OCI-LY3 (cell line): ENCODE measurements at regions not wholly inside any gene's neighbourhood (a gene's known extent, or its start where the extent isn't known, plus 50 kb on each side); places are given as distances from the start of the nearest gene placed in this dataset.
"Not testable (repeated sequence)": the region's sequence is repeated elsewhere in the genome, so short reads cannot be mapped to it uniquely, and the experiment has no call there.

Experiments
- H2AFZ ChIP-seq: fragments of 200-600, 300-600 bp; shearing (Covaris generic); 2 replicates; pipeline ENCODE4 v1.6.0; 2014; ENCODE audit warnings: antibody characterized with exemption, low read depth, low read length
- H3K27ac ChIP-seq: fragments of 200-600, 300-600 bp; sonication (generic); 2 replicates; pipeline ENCODE4 v1.5.1; 2014; ENCODE audit warnings: mild to moderate bottlenecking, low read length, moderate library complexity, mixed read lengths
- H3K27me3 ChIP-seq: fragments of 200-600, 300-600 bp; sonication (generic); 2 replicates; pipeline ENCODE4 v1.6.1; 2014; ENCODE audit warnings: low read depth, low read length, mixed read lengths
- H3K36me3 ChIP-seq: fragments of 200-600, 300-600 bp; sonication (generic); replicated peaks from 2 replicates; pipeline ENCODE3; 2014; ENCODE audit warnings: low read depth, low read length, mixed read lengths
- H3K4me1 ChIP-seq: fragments of 300-600, 200-600 bp; sonication (generic); 2 replicates; pipeline ENCODE4 v1.6.1; 2014; ENCODE audit warnings: low read length, mixed read lengths
- H3K4me2 ChIP-seq: fragments of 200-600, 300-600 bp; sonication (generic); 2 replicates; pipeline ENCODE4 v1.6.1; 2014; ENCODE audit warnings: low read length, mixed read lengths
- H3K4me3 ChIP-seq: fragments of 300-600, 200-600 bp; sonication (generic); 2 replicates; pipeline ENCODE4 v1.5.1; 2014; ENCODE audit warnings: antibody characterized with exemption, mild to moderate bottlenecking, low read length, moderate library complexity
- H3K79me2 ChIP-seq: fragments of 300-600, 200-600 bp; shearing (Covaris generic); 2 replicates; pipeline ENCODE4 v1.6.1; 2014; ENCODE audit warnings: mild to moderate bottlenecking, low read length, mixed read lengths
- H3K9ac ChIP-seq: fragments of 300-600, 200-600 bp; shearing (Covaris generic); 2 replicates; pipeline ENCODE4 v1.6.0; 2014; ENCODE audit warnings: mild to moderate bottlenecking, low read length, moderate library complexity
- H3K9me3 ChIP-seq: fragments of 200-600, 300-600 bp; shearing (Covaris generic); 2 replicates; pipeline ENCODE4 v1.6.1; 2014; ENCODE audit warnings: low read length, mixed read lengths; ENCODE audit not compliant: insufficient read depth
- H4K20me1 ChIP-seq: fragments of 200-600, 300-600 bp; sonication (generic); 2 replicates; pipeline ENCODE4 v1.6.1; 2016; ENCODE audit warnings: low read length, mixed read lengths; ENCODE audit not compliant: insufficient read depth
- EZH2phosphoT487 ChIP-seq: fragments of 200-600 bp; shearing (Covaris generic); IDR thresholded peaks from 2 replicates; pipeline ENCODE4 v1.6.1; 2018; ENCODE audit warnings: antibody characterized with exemption, mixed run types, low read depth
- TF ChIP-seq, protein P1 (sequence below): fragments of 200-600, 300-600 bp; sonication (generic); IDR thresholded peaks from 2 replicates; pipeline ENCODE4 v1.5.1; 2014; ENCODE audit warnings: antibody characterized with exemption, low read length, low read depth

DNA sequence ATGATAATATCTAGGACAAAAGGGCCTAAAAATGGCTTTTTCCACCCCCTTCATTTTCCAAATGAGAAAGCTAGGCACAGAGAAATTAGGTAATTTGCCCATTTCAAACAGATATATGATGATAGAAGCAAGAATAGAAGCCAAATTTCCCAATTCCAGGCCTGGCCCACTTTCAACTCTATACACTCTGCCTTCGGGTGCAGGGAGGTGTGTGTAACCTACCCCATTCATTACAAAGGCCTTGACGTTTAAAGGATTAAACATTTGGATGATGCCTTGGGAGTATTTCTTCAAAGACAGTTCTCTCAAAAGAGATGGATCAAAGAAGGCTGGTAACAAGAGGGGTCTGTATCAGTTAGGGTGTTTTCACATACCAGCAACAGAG is 134.1 kb downstream of the CCDC34 start:
- H3K9me3 ChIP-seq: no peaks in the 10 kb centered on the region
- no peaks in the 10 kb centered on the region for H3K79me2 ChIP-seq
- H3K4me2 ChIP-seq: no peak overlapping the region
- no peak overlapping the region for H3K4me3 ChIP-seq
- TF ChIP-seq EZH2phosphoT487: no peak
- TF ChIP-seq, protein P1, sequence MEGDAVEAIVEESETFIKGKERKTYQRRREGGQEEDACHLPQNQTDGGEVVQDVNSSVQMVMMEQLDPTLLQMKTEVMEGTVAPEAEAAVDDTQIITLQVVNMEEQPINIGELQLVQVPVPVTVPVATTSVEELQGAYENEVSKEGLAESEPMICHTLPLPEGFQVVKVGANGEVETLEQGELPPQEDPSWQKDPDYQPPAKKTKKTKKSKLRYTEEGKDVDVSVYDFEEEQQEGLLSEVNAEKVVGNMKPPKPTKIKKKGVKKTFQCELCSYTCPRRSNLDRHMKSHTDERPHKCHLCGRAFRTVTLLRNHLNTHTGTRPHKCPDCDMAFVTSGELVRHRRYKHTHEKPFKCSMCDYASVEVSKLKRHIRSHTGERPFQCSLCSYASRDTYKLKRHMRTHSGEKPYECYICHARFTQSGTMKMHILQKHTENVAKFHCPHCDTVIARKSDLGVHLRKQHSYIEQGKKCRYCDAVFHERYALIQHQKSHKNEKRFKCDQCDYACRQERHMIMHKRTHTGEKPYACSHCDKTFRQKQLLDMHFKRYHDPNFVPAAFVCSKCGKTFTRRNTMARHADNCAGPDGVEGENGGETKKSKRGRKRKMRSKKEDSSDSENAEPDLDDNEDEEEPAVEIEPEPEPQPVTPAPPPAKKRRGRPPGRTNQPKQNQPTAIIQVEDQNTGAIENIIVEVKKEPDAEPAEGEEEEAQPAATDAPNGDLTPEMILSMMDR: no peak
- H3K9ac ChIP-seq: no peak overlapping the region
- H3K27me3 ChIP-seq: no peaks in the 10 kb centered on the region
- H3K36me3 ChIP-seq: no peaks in the 10 kb centered on the region
- H2AFZ ChIP-seq: no peak overlapping the region
- H4K20me1 ChIP-seq: no peaks in the 10 kb centered on the region
- H3K4me1 ChIP-seq: peaks cover 16% of the 10 kb centered on the region
- H3K27ac ChIP-seq: no peak overlapping the region

DNA sequence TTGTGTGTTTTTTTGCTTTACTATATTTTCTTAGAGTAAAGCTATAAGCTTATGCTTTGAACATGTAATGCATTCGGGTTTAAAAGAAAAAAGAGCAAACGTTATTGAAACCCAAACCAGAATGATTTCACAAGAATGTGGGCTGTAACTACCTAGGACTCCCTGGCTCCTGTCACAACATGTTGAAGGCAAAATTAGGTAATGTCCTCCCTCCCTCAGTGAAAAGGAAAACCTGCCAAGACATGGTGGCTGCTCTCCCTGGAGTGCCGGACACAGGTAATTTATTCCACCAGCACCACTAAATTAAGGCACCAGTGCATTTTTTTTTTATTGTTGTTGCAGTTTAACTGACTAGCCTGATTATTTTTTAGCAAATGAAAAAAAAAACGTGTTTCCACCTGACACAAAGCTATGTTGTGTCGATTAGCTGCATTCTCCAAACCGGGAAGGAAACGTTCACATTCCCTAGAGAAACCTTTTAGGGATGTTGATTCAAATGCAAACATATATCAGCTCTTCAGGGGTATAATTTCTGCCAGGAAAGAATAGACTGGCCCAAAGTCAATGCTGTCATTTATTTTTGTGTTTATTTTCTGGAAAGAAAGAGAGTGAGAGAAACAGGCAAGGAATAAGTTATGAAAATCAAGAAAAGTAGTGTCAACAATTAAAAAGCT is 134.6 kb downstream of the CCDC34 start:
- H3K27ac ChIP-seq: no peak overlapping the region
- no peak overlapping the region for H3K4me2 ChIP-seq

DNA sequence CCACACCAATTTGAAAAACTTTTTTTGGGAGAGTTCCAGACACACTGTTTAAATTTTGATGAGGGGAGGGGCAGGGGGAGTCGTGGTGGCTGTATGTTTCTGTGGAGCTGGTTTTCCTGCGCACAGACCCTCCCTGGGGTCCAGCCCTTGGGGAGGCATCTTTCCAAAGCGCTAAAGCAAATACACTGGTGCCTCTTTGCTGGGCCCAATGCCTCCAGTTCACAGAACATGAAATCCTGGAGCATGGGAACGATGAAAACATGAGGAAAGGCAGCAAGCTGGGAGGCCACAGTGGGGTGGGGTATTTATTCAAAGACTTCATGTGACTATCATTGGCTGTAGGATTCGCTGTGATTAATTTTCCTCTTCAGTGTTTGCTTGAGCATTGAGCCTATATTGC is 135.3 kb downstream of the CCDC34 start:
- H3K27ac ChIP-seq: no peak overlapping the region
- H2AFZ ChIP-seq: no peak overlapping the region
- TF ChIP-seq EZH2phosphoT487: no peak
- TF ChIP-seq, protein P1: no peak
- no peaks in the 10 kb centered on the region for H4K20me1 ChIP-seq
- H3K4me2 ChIP-seq: no peak overlapping the region
- H3K4me1 ChIP-seq: peaks cover 4% of the 10 kb centered on the region
- no peak overlapping the region for H3K9ac ChIP-seq
- H3K9me3 ChIP-seq: no peaks in the 10 kb centered on the region
- no peak overlapping the region for H3K4me3 ChIP-seq
- no peaks in the 10 kb centered on the region for H3K27me3 ChIP-seq
- H3K36me3 ChIP-seq: no peaks in the 10 kb centered on the region
- no peaks in the 10 kb centered on the region for H3K79me2 ChIP-seq

More for the DNA sequence above, 134.6 kb downstream of the CCDC34 start:
- no peaks in the 10 kb centered on the region for H3K9me3 ChIP-seq
- no peak overlapping the region for H3K4me3 ChIP-seq
- H3K27me3 ChIP-seq: no peaks in the 10 kb centered on the region
- no peaks in the 10 kb centered on the region for H3K36me3 ChIP-seq
- H3K79me2 ChIP-seq: no peaks in the 10 kb centered on the region
- peaks cover 11% of the 10 kb centered on the region for H3K4me1 ChIP-seq
- H2AFZ ChIP-seq: no peak overlapping the region
- TF ChIP-seq, protein P1: no peak
- TF ChIP-seq EZH2phosphoT487: no peak
- H3K9ac ChIP-seq: no peak overlapping the region
- no peaks in the 10 kb centered on the region for H4K20me1 ChIP-seq

DNA sequence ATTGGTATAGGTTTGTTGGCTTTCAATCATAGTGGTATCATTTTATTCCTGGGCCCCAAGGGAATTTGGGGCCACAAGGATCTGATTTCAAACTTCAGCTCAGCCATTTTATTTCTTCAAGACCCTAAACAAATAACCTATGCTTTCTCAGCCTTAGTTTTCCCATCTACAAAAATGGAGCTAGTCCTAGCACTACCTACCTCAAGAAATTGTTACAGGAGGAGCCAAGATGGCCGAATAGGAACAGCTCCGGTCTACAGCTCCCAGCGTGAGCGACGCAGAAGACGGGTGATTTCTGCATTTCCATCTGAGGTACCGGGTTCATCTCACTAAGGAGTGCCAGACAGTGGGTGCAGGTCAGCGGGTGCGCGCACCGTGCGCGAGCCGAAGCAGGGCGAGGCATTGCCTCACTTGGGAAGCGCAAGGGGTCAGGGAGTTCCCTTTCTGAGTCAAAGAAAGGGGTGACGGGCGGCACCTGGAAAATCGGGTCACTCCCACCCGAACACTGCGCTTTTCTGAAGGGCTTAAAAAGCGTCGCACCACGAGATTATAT is 143.5 kb downstream of the CCDC34 start:
- Histone ChIP-seq H3K27ac (peak overlapping the region; percentile 85), H3K36me3 (peaks cover 21% of the 10 kb centered on the region), H3K4me2 (peak overlapping the region; percentile 99), H2AFZ (peak overlapping the region; percentile 61; the same call in 1 of the 2 replicates), H3K9ac (peak overlapping the region; percentile 94), H3K4me1 (peaks cover 12% of the 10 kb centered on the region), H3K79me2 (peaks cover 17% of the 10 kb centered on the region), H3K4me3 (peak overlapping the region; percentile 91)
- not testable (repeated sequence) for H3K27me3 ChIP-seq, H3K9me3 ChIP-seq, H4K20me1 ChIP-seq
